CD4-positive, CD25-positive, alpha-beta regulatory T cell (primary cell): ENCODE measurements at regions not wholly inside any gene's neighbourhood (a gene's known extent, or its start where the extent isn't known, plus 50 kb on each side); places are given as distances from the start of the nearest gene placed in this dataset.

Source experiments
- ATAC-seq, 2 donors: fragments of 150-1000 bp; cut with Tn5 transposase; one replicate each; pipeline ENCODE4 v1.10.0; 2021; ENCODE audit warnings: low read depth in 2 of 2, moderate number of reproducible peaks in 2 of 2, moderate library complexity in 1 of 2
- DNase-seq, 3 donors: peaks; one replicate each; pipeline versions ENCODE4 v3.0.0 to v3.0.0-alpha.2; 2012 to 2022; ENCODE audit warnings: mixed read lengths in 1 of 3
- H3K27ac ChIP-seq: one replicate; pipeline ENCODE4 v1.7.0; 2013; ENCODE audit warnings: mild to moderate bottlenecking, low read length; ENCODE audit not compliant: insufficient read depth, poor library complexity, severe bottlenecking
- H3K27me3 ChIP-seq: one replicate; pipeline ENCODE4 v1.7.0; 2013; ENCODE audit warnings: low read length; ENCODE audit not compliant: control insufficient read depth, insufficient read depth
- H3K36me3 ChIP-seq: one replicate; pipeline ENCODE4 v1.7.0; 2013; ENCODE audit warnings: mild to moderate bottlenecking, low read length, moderate library complexity; ENCODE audit not compliant: control insufficient read depth, insufficient read depth
- H3K4me1 ChIP-seq: 2 replicates; pipeline ENCODE4 v1.7.0; 2013; ENCODE audit warnings: mild to moderate bottlenecking, low read length; ENCODE audit not compliant: insufficient read depth, control insufficient read depth, poor library complexity, severe bottlenecking
- H3K4me3 ChIP-seq: one replicate; pipeline ENCODE4 v1.7.0; 2013; ENCODE audit warnings: low read depth, mild to moderate bottlenecking, low read length, moderate library complexity
- H3K9me3 ChIP-seq, 2 experiments: 1 replicate in 1 of 2; 2 replicates in 1 of 2; pipeline ENCODE4 v1.7.0; 2013; ENCODE audit warnings: low read length in 2 of 2, mild to moderate bottlenecking in 1 of 2, moderate library complexity in 1 of 2; ENCODE audit not compliant: control insufficient read depth in 2 of 2
- H3K27ac Mint-ChIP-seq, 3 donors: one replicate each; pipeline ENCODE4 v1.8.0; 2020 to 2022; ENCODE audit warnings: mild to moderate bottlenecking in 3 of 3, mixed read lengths in 3 of 3, moderate library complexity in 2 of 3
- H3K27me3 Mint-ChIP-seq: one replicate; pipeline ENCODE4 v1.8.0; 2022; ENCODE audit warnings: mild to moderate bottlenecking, mixed read lengths
- H3K36me3 Mint-ChIP-seq: one replicate; pipeline ENCODE4 v1.8.0; 2020; ENCODE audit warnings: mixed read lengths
- H3K4me1 Mint-ChIP-seq, 4 donors: one replicate each; pipeline ENCODE4 v1.8.0; 2020 to 2022; ENCODE audit warnings: mixed read lengths in 4 of 4, mild to moderate bottlenecking in 1 of 4
- H3K4me3 Mint-ChIP-seq, 4 donors: one replicate each; pipeline ENCODE4 v1.8.0; 2020 to 2022; ENCODE audit warnings: mild to moderate bottlenecking in 4 of 4, mixed read lengths in 4 of 4, moderate library complexity in 3 of 4
- H3K9me3 Mint-ChIP-seq, 7 donors: one replicate each; pipeline ENCODE4 v1.8.0; 2020 to 2022; ENCODE audit warnings: mixed read lengths in 7 of 7, mild to moderate bottlenecking in 3 of 7, moderate library complexity in 2 of 7

- DNase-seq (no peak), ATAC-seq (no peak)
- H3K36me3 Mint-ChIP-seq: no peaks in the 10 kb centered on the region
- Histone ChIP-seq H3K4me1 (no peaks in the 10 kb centered on the region), H3K36me3 (no peaks in the 10 kb centered on the region), H3K27me3 (no peaks in the 10 kb centered on the region), H3K4me3 (no peak overlapping the region), H3K27ac (no peak overlapping the region), H3K9me3 (no peaks in the 10 kb centered on the region)
- no peak overlapping the region for H3K27ac Mint-ChIP-seq
- no peaks in the 10 kb centered on the region for H3K4me1 Mint-ChIP-seq
- H3K4me3 Mint-ChIP-seq: no peak overlapping the region
- peaks cover 0 to 8% (median 0%) of the 10 kb centered on the region in 7 donors for H3K9me3 Mint-ChIP-seq
- H3K27me3 Mint-ChIP-seq: peaks cover 1% of the 10 kb centered on the region
Measured at GRCh38 chr12:118589162-118589561, 212.8 kb downstream of the SUDS3 start.

DNA sequence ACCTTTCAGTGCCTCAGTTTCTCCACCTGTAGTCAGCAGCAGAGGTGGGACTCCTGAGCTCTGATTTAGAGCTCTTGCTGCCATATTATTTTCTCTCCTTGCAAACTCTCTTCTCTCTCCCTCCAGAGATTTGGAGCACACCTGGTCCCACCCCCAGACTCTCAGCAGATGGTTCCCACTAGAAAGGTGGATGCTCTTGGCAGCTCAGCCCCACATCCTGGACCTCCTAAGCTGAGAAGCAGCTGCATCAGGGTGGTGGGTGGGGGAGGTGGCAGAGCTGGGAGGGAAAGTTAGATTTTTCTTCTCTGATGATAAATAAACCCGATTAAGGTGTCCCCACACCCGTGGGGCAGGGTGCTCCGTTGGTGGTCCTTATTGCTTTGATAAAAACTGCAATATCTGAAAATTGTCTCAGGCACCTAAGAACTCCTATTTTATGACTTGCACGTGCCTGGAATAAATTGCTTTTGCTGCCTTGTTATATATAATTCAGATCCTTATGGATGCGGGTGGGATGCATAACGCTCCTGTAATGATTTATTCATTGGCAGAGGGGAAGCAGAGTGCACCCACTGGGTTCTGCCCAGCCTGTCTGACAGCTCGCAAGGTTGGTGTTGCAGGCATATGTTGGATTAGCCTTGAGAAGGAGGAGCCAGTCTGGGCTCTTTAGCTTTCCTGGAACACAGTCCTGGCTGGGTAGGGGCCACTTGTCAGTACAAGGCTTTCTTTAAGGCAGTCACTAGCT lies 214.2 kb downstream of the SUDS3 start:
- H3K36me3 Mint-ChIP-seq: no peaks in the 10 kb centered on the region
- Histone ChIP-seq H3K4me3 (no peak overlapping the region), H3K36me3 (no peaks in the 10 kb centered on the region), H3K9me3 (no peaks in the 10 kb centered on the region), H3K27me3 (no peaks in the 10 kb centered on the region), H3K27ac (no peak overlapping the region), H3K4me1 (no peaks in the 10 kb centered on the region)
- no peaks in the 10 kb centered on the region for H3K4me1 Mint-ChIP-seq
- no peaks in the 10 kb centered on the region for H3K27me3 Mint-ChIP-seq
- peaks cover 0 to 8% (median 0%) of the 10 kb centered on the region in 7 donors for H3K9me3 Mint-ChIP-seq
- DNase-seq: no peak
- ATAC-seq: no peak
- no peak overlapping the region for H3K27ac Mint-ChIP-seq
- H3K4me3 Mint-ChIP-seq: no peak overlapping the region

GRCh38 chr12:118603610-118604361 lies 227.4 kb downstream of the SUDS3 start:
- no peak overlapping the region for H3K4me3 Mint-ChIP-seq
- DNase-seq: no peak
- Histone ChIP-seq H3K27me3 (no peaks in the 10 kb centered on the region), H3K27ac (no peak overlapping the region), H3K36me3 (no peaks in the 10 kb centered on the region), H3K4me3 (no peak overlapping the region), H3K4me1 (no peaks in the 10 kb centered on the region), H3K9me3 (no peaks in the 10 kb centered on the region)
- H3K9me3 Mint-ChIP-seq: peaks cover 0 to 9% (median 0%) of the 10 kb centered on the region in 7 donors
- no peaks in the 10 kb centered on the region for H3K27me3 Mint-ChIP-seq
- no peaks in the 10 kb centered on the region for H3K36me3 Mint-ChIP-seq
- H3K27ac Mint-ChIP-seq: no peak overlapping the region
- no peaks in the 10 kb centered on the region for H3K4me1 Mint-ChIP-seq
- ATAC-seq: no peak

DNA sequence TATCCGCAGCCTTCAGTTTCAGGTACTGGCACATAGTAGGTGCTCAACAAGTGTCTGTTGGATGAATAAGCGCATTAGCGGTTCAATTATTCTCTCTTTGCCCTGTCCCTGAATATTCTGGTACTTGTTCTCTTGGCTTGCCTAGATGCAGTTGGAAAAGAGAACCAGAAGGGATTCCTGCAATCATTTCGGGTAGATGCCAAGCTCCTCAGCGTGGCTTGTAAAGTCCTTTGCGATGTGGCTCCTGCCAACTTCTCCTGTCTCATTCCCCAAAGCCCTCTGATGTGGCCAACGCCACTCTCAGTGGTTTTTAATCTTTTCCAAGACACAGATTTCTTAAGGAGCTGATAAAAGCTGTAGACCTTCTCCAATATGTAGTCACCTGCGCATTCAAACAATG lies 230.3 kb downstream of the SUDS3 start:
- Histone ChIP-seq H3K4me3 (no peak overlapping the region), H3K27ac (no peak overlapping the region), H3K27me3 (no peaks in the 10 kb centered on the region), H3K36me3 (no peaks in the 10 kb centered on the region), H3K4me1 (no peaks in the 10 kb centered on the region), H3K9me3 (no peaks in the 10 kb centered on the region)
- ATAC-seq (no peak), DNase-seq (no peak)
- H3K36me3 Mint-ChIP-seq: no peaks in the 10 kb centered on the region
- no peaks in the 10 kb centered on the region for H3K27me3 Mint-ChIP-seq
- peaks cover 0 to 7% (median 0%) of the 10 kb centered on the region in 7 donors for H3K9me3 Mint-ChIP-seq
- no peak overlapping the region for H3K4me3 Mint-ChIP-seq
- H3K4me1 Mint-ChIP-seq: no peaks in the 10 kb centered on the region
- H3K27ac Mint-ChIP-seq: no peak overlapping the region

DNA sequence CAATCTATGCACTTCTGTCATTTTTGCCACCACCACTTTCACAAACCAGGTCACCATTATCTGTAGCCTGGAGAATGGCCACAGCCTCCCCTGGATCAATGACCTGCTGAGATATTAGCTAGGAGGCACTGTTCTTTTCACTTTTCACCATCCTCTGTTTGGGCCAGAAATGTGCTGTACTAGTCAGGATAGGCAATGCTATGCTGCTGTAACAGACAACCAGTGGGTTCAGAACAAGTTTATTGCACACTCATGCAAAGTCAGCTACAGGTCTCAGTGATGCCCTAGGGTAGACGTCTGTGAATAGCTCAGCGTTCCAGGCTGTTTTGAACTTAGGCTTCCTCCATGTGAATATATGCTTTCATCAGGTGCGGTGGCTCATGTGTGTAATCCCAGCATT lies 231.5 kb downstream of the SUDS3 start:
- no peaks in the 10 kb centered on the region for H3K4me1 ChIP-seq
- Mint-ChIP-seq H3K36me3 (no peaks in the 10 kb centered on the region), H3K9me3 (peaks cover 0 to 7% (median 0%) of the 10 kb centered on the region in 7 donors), H3K27ac (no peak overlapping the region), H3K4me1 (no peaks in the 10 kb centered on the region), H3K4me3 (no peak overlapping the region), H3K27me3 (no peaks in the 10 kb centered on the region)
- H3K36me3 ChIP-seq: no peaks in the 10 kb centered on the region
- no peak overlapping the region for H3K27ac ChIP-seq
- H3K4me3 ChIP-seq: no peak overlapping the region
- H3K27me3 ChIP-seq: no peaks in the 10 kb centered on the region
- no peaks in the 10 kb centered on the region for H3K9me3 ChIP-seq
- ATAC-seq (no peak), DNase-seq (no peak)

DNA sequence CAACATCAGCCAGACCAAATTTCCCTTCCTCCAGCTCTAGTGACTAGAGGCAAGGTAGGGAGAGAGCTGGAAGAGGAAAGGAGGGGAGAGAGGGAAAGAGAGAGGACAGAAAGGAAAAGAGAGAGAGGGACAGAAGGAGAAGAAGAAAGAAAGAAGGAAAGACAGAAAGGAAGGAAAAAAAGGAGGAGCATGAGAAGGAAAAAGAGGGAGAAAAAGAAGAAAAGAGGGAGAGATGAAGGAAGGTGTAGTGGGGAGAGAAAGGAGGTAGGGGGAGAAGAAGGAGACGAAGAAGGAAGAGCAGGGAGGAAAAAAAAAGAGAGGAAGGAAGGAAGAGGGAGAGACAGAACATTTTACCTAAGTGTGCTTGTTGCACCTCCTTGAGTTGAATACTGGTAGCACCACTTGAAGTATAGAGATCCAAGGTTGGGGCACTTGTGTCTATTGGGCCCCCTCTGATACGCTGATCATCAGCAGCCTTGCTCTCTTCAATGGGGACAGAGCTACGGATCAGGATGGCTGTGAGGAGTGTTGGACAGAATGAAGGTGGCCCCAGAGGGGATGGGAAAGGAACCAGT lies 232.5 kb downstream of the SUDS3 start:
- Mint-ChIP-seq H3K4me3 (no peak overlapping the region), H3K4me1 (no peaks in the 10 kb centered on the region), H3K9me3 (peaks cover 0 to 7% (median 2%) of the 10 kb centered on the region in 7 donors), H3K36me3 (no peaks in the 10 kb centered on the region), H3K27me3 (no peaks in the 10 kb centered on the region), H3K27ac (no peak overlapping the region)
- Histone ChIP-seq H3K4me3 (no peak overlapping the region), H3K27me3 (no peaks in the 10 kb centered on the region), H3K27ac (no peak overlapping the region), H3K4me1 (no peaks in the 10 kb centered on the region), H3K9me3 (no peaks in the 10 kb centered on the region), H3K36me3 (no peaks in the 10 kb centered on the region)
- DNase-seq (no peak), ATAC-seq (no peak)

- no peak overlapping the region for H3K4me3 Mint-ChIP-seq
- H3K9me3 ChIP-seq: no peaks in the 10 kb centered on the region
- no peak overlapping the region for H3K4me3 ChIP-seq
- DNase-seq (no peak), ATAC-seq (no peak)
- H3K36me3 ChIP-seq: no peaks in the 10 kb centered on the region
- no peak overlapping the region for H3K27ac ChIP-seq
- peaks cover 0 to 5% (median 4%) of the 10 kb centered on the region in 7 donors for H3K9me3 Mint-ChIP-seq
- H3K4me1 ChIP-seq: no peaks in the 10 kb centered on the region
- peaks cover 5% of the 10 kb centered on the region for H3K27me3 Mint-ChIP-seq
- no peak overlapping the region for H3K27ac Mint-ChIP-seq
- no peaks in the 10 kb centered on the region for H3K4me1 Mint-ChIP-seq
- no peaks in the 10 kb centered on the region for H3K36me3 Mint-ChIP-seq
- H3K27me3 ChIP-seq: no peaks in the 10 kb centered on the region
Measured at GRCh38 chr12:118611295-118611694, 234.9 kb downstream of the SUDS3 start.
